ENCODE measurements at regions not wholly inside any gene's neighbourhood (a gene's known extent, or its start where the extent isn't known, plus 50 kb on each side); places are given as distances from the start of the nearest gene placed in this dataset.

- no peak for TF ChIP-seq POLR2A (IDR thresholded peaks at IDR 0.05; ENCODE audit: low read length)
- no peak for TF ChIP-seq GATA1 (IDR thresholded peaks at IDR 0.05; ENCODE audit: low read depth, low read length)
Observed at GRCh38 chr4:62914758-62915157, 1494.5 kb downstream of the TECRL start.

Measured in erythroblast (primary cell).